ENCODE measurements at regions not wholly inside any gene's neighbourhood (a gene's known extent, or its start where the extent isn't known, plus 50 kb on each side); places are given as distances from the start of the nearest gene placed in this dataset.

- TF ChIP-seq CTCF (IDR thresholded peaks at IDR 0.05; ENCODE audit: insufficient read depth, low read length) (no peak), GABPA (IDR thresholded peaks at IDR 0.05; ENCODE audit: low read depth) (no peak)
Measured at GRCh38 chr15:37837276-37837675, 97.2 kb upstream of the TMCO5A start.

Data from HL-60 (cell line).